GM12865 (cell line): ENCODE measurements at regions not wholly inside any gene's neighbourhood (a gene's known extent, or its start where the extent isn't known, plus 50 kb on each side); places are given as distances from the start of the nearest gene placed in this dataset.
A peak's percentile ranks its signal among the peaks of the same experiment; 100 is the strongest.

Experiments
- DNase-seq: peaks from one replicate; pipeline ENCODE4 v3.0.0; 2010; ENCODE audit warnings: low read depth
- H3K4me3 ChIP-seq: 2 replicates; pipeline ENCODE4 v1.5.1; 2011; ENCODE audit warnings: mild to moderate bottlenecking, low read depth, low read length, control low read depth
- TF ChIP-seq, protein P1 (sequence below): IDR thresholded peaks from 2 replicates; pipeline ENCODE4 v1.5.1; 2011; ENCODE audit warnings: low read length, control low read depth, low read depth, inconsistent platforms; ENCODE audit not compliant: insufficient read depth; ENCODE audit errors: missing control alignments

DNA sequence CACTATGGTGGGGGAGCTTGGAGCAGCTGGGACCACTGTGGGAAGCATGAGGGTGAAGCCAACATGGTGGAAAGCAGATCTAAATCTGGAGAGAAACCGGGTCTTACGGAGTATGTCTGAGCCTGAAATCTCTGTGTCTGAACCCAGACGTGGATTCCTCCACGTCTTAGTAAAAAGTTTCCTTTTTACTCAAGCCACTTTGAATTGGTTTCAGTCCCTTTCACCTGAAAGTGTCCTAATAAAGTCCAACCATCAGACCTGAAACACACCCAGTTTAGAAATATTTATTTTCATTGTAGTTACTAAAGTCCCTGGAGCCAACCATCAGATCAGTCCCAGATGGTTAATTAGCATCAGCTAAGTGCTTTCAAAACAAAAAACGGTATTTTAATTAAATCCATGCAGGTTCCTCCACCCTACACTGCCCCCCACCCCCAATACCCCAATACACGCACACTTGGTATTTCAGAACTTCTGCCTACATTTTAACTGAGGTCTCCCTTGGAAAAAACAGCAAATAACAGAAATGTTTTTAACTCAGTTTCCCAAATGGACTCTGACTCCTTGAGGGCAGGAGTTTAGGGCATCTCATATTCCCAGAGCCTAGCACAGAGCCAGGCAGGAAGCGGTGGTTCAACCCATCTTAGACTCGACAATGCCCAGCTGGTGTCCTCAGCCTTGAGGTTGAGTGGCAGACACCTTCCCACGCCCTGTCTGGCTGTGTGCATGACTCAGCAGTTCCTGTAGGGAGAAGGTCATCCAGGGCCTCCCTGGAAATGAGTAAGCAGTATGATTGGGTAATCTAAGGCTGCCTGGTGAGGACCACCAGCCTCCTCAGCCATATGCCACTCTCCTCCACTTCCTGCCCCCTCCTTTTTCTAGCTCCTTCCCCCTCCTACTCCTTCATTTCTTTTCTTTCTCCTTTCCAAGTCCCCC is 175.8 kb downstream of the TTC8 start:
- peak; percentile 33 for DNase-seq
- H3K4me3 ChIP-seq, result no peak overlapping the region
- TF ChIP-seq, protein P1, sequence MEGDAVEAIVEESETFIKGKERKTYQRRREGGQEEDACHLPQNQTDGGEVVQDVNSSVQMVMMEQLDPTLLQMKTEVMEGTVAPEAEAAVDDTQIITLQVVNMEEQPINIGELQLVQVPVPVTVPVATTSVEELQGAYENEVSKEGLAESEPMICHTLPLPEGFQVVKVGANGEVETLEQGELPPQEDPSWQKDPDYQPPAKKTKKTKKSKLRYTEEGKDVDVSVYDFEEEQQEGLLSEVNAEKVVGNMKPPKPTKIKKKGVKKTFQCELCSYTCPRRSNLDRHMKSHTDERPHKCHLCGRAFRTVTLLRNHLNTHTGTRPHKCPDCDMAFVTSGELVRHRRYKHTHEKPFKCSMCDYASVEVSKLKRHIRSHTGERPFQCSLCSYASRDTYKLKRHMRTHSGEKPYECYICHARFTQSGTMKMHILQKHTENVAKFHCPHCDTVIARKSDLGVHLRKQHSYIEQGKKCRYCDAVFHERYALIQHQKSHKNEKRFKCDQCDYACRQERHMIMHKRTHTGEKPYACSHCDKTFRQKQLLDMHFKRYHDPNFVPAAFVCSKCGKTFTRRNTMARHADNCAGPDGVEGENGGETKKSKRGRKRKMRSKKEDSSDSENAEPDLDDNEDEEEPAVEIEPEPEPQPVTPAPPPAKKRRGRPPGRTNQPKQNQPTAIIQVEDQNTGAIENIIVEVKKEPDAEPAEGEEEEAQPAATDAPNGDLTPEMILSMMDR, result no peak

DNA sequence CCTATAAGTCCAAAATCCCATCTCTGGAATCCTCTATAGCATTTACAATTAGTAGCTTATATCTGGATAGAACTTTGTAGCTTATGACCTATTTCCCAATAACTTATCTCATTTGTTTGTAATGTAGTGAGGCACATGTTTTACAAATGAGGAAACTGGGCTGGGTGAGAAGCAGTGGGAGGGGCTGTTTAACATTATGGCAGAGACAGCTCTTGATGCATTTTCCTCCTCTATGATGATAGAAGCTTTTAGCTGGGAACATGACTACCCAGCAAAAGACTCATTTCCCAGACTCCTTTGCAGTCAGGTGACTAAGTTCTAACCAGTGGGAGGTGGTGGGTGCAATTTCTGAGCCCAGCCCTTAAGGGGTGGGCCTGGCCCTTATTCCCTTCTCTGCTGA is 179.7 kb downstream of the TTC8 start:
- H3K4me3 ChIP-seq, result no peak overlapping the region
- DNase-seq, result no peak
- TF ChIP-seq, protein P1, result no peak

DNA sequence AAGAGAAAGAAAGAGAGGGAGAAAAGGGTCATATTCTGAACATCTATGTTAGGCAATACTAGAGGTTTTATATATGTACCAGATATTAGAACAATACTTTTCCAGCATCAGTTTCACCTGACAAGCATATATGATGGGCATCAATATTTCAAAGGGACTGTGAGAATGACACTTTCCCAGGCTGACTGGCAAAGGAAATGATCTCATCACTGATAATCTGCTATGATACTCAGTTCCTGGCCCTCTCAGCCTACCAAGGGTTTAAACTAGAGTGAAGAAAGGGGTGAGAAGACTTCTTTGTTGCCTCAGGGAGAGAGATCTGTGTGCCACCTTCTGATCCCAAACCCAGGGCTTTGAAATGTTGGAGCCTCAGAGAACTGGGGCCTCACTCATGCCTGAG is 183.5 kb downstream of the TTC8 start:
- no peak for DNase-seq
- TF ChIP-seq, protein P1, result no peak
- H3K4me3 ChIP-seq, result no peak overlapping the region

DNA sequence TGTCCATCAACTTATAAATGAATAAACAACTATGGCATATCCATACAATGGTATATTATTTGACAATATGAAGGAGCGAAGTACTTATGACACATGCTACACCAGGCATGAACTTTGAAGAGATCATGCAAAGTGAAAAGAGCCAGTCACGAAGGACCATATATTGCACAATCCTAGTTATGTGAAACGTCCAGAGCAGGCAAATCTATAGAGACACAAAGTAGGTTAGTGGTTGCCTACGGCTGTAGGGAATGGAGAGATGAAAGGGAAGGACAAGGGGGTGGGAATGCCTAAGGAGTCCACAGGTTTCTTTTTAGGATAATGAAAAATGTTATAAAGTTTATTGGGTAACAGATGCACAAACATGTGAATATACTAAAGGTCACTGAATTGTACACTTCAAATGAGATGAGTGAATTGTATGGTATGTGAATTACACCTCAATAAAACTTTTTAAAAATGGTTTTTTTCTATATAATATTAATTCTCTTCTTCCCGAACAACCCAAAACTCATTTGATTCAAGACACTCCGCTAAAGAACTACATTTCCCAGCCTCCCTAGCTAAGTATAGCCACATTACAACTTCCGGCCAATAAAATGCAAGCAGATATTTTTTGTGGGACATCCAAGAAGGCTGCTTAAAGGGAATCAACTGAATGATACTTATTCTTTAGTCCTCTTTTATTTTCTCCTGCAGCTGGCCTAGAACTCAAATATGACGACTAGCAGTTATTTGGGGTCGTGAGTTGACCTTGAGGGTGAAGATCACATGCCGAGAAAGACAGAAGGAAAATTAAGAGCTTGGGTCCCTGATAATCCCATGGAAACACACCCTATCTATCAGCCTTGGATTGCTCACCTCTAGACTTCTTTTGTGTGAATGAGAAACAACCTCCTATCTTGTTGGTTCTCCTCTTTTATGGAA is 187.2 kb downstream of the TTC8 start:
- TF ChIP-seq, protein P1, result no peak
- DNase-seq, result no peak
- no peak overlapping the region for H3K4me3 ChIP-seq

DNA sequence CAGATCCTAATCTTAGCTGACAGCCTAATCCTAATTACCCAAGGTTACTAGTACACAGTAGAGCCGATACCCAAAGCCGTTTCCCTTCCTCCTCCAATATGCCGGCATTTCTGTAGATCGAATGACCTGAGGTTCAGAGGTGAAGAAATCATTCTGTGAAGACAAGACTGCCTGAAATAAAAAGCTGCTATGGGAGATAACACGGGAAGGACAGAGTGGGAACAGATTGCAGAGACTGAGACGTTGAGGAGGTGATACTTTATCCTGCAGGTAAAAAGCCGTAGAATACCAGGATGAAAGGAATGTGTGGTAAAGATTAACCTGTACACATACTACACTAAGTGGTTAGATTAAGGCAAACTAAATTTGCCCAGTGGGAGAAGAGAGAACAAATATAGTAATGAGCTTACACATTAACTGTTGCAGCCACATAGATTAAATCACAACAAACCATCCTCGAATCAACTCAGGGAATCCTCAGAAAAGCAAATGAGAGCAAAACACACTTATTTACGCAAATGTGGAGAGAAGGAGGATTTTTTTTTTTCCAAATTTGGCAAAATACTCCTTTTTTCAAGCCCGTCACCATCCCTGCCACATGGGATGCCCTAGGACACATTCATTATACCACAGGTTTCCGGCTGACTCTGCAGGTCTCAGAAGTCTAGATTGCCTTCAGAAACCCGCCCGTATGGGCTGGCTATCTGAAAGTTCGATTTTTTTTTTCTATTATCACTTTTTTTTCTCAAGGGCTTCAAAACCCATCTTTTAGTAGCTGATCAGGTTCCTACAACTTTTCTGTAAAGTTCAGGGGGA is 188.0 kb downstream of the TTC8 start:
- TF ChIP-seq, protein P1, result no peak
- DNase-seq, result no peak
- H3K4me3 ChIP-seq, result no peak overlapping the region

DNA sequence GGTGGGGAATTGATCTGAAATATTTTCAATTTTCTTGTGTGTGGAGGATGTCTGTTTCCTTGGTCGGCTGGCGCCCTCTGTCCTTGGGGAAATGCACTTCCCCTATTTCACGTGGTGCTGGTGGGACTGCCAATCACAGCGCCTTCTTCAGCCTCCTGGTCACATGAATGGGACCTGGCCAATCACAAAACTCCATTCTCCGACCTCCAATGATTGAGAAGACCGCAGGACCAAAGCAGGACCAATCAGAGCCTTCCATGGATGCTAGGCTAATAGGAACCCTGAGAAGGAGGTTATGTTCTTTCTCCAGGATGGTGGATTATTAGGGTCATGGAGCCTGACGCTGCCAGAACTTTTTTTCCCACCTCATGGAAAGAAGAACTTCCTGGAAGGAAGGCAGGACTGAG is 188.7 kb downstream of the TTC8 start:
- TF ChIP-seq, protein P1, result no peak
- DNase-seq, result peak; percentile 32
- no peak overlapping the region for H3K4me3 ChIP-seq
